Kidney epithelial cell (primary cell): ENCODE measurements at regions not wholly inside any gene's neighbourhood (a gene's known extent, or its start where the extent isn't known, plus 50 kb on each side); places are given as distances from the start of the nearest gene placed in this dataset.

Experiments used
- DNase-seq: peaks from one replicate; pipeline ENCODE4 v3.0.0-alpha.2; 2010; ENCODE audit warnings: low read depth
- H3K27me3 ChIP-seq: 2 replicates; pipeline ENCODE4 v1.6.0; 2011; ENCODE audit warnings: low read length; ENCODE audit not compliant: control insufficient read depth, insufficient read depth
- H3K36me3 ChIP-seq: 2 replicates; pipeline ENCODE4 v1.5.1; 2011; ENCODE audit warnings: low read length; ENCODE audit not compliant: control insufficient read depth, insufficient read depth
- H3K4me3 ChIP-seq: 2 replicates; pipeline ENCODE4 v1.5.1; 2011; ENCODE audit warnings: low read depth, mild to moderate bottlenecking, control low read depth, low read length
- CTCF ChIP-seq: IDR thresholded peaks from 2 replicates; pipeline ENCODE4 v1.5.1; 2011; ENCODE audit warnings: mild to moderate bottlenecking, moderate library complexity, low read length, control low read depth, inconsistent platforms; ENCODE audit not compliant: insufficient read depth, poor library complexity, severe bottlenecking

- no peak for TF ChIP-seq CTCF
- Histone ChIP-seq H3K36me3 (no peaks in the 10 kb centered on the region), H3K4me3 (no peak overlapping the region), H3K27me3 (peaks cover 2% of the 10 kb centered on the region)
- DNase-seq: no peak
These were observed 95.2 kb upstream of the RAB6C start for GRCh38 chr2:129884221-129884786.

GRCh38 chr2:129885735-129886134, 93.7 kb upstream of the RAB6C start:
- no peak for DNase-seq
- H3K27me3 ChIP-seq: peaks cover 2% of the 10 kb centered on the region
- H3K36me3 ChIP-seq: no peaks in the 10 kb centered on the region
- H3K4me3 ChIP-seq: no peak overlapping the region
- no peak for TF ChIP-seq CTCF

- Histone ChIP-seq H3K36me3 (no peaks in the 10 kb centered on the region), H3K27me3 (peaks cover 2% of the 10 kb centered on the region), H3K4me3 (no peak overlapping the region)
- TF ChIP-seq CTCF: no peak
- no peak for DNase-seq
These were observed 91.7 kb upstream of the RAB6C start for GRCh38 chr2:129887688-129888266.

GRCh38 chr2:129888461-129888860, 91.0 kb upstream of the RAB6C start:
- no peak for TF ChIP-seq CTCF
- DNase-seq: no peak
- H3K27me3 ChIP-seq: peaks cover 2% of the 10 kb centered on the region
- H3K36me3 ChIP-seq: no peaks in the 10 kb centered on the region
- H3K4me3 ChIP-seq: no peak overlapping the region

- Histone ChIP-seq H3K27me3 (peaks cover 2% of the 10 kb centered on the region), H3K36me3 (no peaks in the 10 kb centered on the region), H3K4me3 (no peak overlapping the region)
- TF ChIP-seq CTCF: no peak
- no peak for DNase-seq
These were observed 90.6 kb upstream of the RAB6C start for GRCh38 chr2:129888896-129889295.
